Ectodermal cell (in vitro differentiated cells): ENCODE measurements at regions not wholly inside any gene's neighbourhood (a gene's known extent, or its start where the extent isn't known, plus 50 kb on each side); places are given as distances from the start of the nearest gene placed in this dataset.
"Not testable (repeated sequence)": the region's sequence is repeated elsewhere in the genome, so short reads cannot be mapped to it uniquely, and the experiment has no call there.

Experiments used
- H3K27ac ChIP-seq: 2 replicates; pipeline ENCODE4 v1.7.0; 2013; ENCODE audit warnings: mild to moderate bottlenecking, low read depth, low read length; ENCODE audit not compliant: insufficient read depth, poor library complexity, severe bottlenecking
- H3K27me3 ChIP-seq: 2 replicates; pipeline ENCODE4 v1.7.0; 2013; ENCODE audit warnings: mild to moderate bottlenecking, low read length; ENCODE audit not compliant: insufficient read depth, control insufficient read depth, poor library complexity, severe bottlenecking
- H3K36me3 ChIP-seq: one replicate; pipeline ENCODE4 v1.7.0; 2013; ENCODE audit warnings: low read length; ENCODE audit not compliant: control insufficient read depth, insufficient read depth
- H3K4me1 ChIP-seq: one replicate; pipeline ENCODE4 v1.7.0; 2013; ENCODE audit warnings: low read length; ENCODE audit not compliant: control insufficient read depth, insufficient read depth
- H3K4me3 ChIP-seq: 2 replicates; pipeline ENCODE4 v1.7.0; 2013; ENCODE audit warnings: low read depth, low read length, control low read depth; ENCODE audit not compliant: insufficient read depth
- H3K9me3 ChIP-seq: 2 replicates; pipeline ENCODE4 v1.7.0; 2013; ENCODE audit warnings: mild to moderate bottlenecking, low read length, moderate library complexity; ENCODE audit not compliant: control insufficient read depth
- WGBS, 2 experiments: methylation state at CpG; one replicate each; pipeline ENCODE4 v1.1.7; 2013; ENCODE audit warnings: missing lambda C conversion rate in 2 of 2; 5-methylcytosine and 5-hydroxymethylcytosine counted together

- Histone ChIP-seq H3K27me3 (no peaks in the 10 kb centered on the region), H3K36me3 (no peaks in the 10 kb centered on the region), H3K27ac (no peak overlapping the region), H3K4me1 (no peaks in the 10 kb centered on the region), H3K9me3 (no peaks in the 10 kb centered on the region), H3K4me3 (no peak overlapping the region)
- 78 to 79% methylated on average over 2 of the region's 2 CpGs for WGBS, 2 experiments
Measured at GRCh38 chr11:123344790-123345357, 85.2 kb upstream of the GRAMD1B start.

- not testable (repeated sequence) for H3K27ac ChIP-seq, H3K36me3 ChIP-seq, H3K4me3 ChIP-seq, H3K4me1 ChIP-seq, H3K9me3 ChIP-seq, H3K27me3 ChIP-seq
- 82 to 86% methylated on average over 2 of the region's 2 CpGs for WGBS, 2 experiments
Measured at GRCh38 chr11:123344188-123344587, 85.9 kb upstream of the GRAMD1B start.

DNA sequence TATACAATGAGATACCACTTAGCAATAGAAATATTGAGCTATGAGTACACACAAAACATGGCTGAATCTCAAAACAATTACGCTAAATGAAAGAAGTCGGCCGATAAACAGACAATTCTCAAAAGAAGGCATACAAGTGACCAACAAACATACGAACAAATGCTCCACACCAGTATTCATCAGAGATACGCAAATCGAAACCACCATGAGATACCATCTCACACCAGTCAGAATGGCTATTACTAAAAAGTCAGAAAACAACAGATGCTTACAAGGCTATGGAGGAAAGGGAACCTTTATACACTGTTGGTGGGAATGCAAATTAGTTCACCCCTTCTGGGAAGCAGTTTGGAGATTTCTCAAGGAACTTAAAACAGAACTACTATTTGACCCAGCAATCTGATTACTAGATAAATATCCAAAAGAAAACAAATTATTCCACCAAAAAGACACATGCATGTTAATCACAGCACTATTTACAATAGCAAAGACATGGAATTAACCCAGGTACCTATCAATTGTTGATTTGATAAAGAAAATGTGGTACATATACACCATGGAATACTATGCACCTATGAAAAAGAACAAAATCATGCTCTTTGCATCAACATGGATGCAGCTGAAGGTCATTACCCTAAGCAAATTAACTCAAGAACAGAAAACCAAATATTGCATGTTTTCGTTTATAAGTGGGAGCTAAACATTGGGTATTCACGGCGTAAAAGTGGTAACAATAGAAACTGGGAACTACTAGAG lies 90.9 kb upstream of the GRAMD1B start:
- Histone ChIP-seq H3K9me3 (no peaks in the 10 kb centered on the region), H3K27me3 (no peaks in the 10 kb centered on the region), H3K36me3 (no peaks in the 10 kb centered on the region), H3K4me1 (no peaks in the 10 kb centered on the region), H3K4me3 (no peak overlapping the region), H3K27ac (no peak overlapping the region)
- WGBS, 2 experiments, result 93 to 97% methylated on average over 9 of the region's 9 CpGs

- Histone ChIP-seq H3K4me1 (no peaks in the 10 kb centered on the region), H3K27ac (no peak overlapping the region), H3K36me3 (no peaks in the 10 kb centered on the region), H3K9me3 (no peaks in the 10 kb centered on the region), H3K27me3 (no peaks in the 10 kb centered on the region), H3K4me3 (no peak overlapping the region)
- WGBS, 2 experiments, result 91 to 94% methylated on average over 6 of the region's 6 CpGs
Measured at GRCh38 chr11:123338266-123338800, 91.7 kb upstream of the GRAMD1B start.

GRCh38 chr11:123334925-123335324 lies 95.1 kb upstream of the GRAMD1B start:
- H3K4me1 ChIP-seq, result no peaks in the 10 kb centered on the region
- H3K9me3 ChIP-seq, result no peaks in the 10 kb centered on the region
- 91 to 94% methylated on average over 4 of the region's 4 CpGs for WGBS, 2 experiments
- no peak overlapping the region for H3K27ac ChIP-seq
- H3K36me3 ChIP-seq, result no peaks in the 10 kb centered on the region
- H3K27me3 ChIP-seq, result no peaks in the 10 kb centered on the region
- H3K4me3 ChIP-seq, result no peak overlapping the region

DNA sequence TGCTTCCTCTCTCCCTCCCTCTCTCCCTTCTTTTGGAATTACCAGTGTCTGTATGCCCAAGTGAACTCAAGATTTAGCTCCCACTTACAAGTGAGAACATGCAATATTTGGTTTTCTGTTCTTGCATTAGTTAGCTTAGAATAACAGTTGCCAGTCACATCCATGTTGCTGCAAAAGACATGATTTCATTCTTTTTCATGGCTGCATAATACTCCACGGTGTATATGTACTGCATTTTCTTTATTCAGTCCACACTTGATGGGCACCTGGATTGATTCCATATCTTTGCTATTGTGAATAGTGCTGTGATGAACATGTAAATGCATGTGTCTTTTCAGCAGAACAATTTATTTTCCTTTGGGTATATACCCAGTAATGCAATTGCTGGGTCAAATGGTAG lies 97.5 kb upstream of the GRAMD1B start:
- not testable (repeated sequence) for H3K9me3 ChIP-seq, H3K36me3 ChIP-seq, H3K27me3 ChIP-seq, H3K27ac ChIP-seq, H3K4me1 ChIP-seq, H3K4me3 ChIP-seq
- WGBS, 2 experiments, result 93% methylated on average over 1 of the region's 1 CpG

- Histone ChIP-seq H3K36me3 (no peaks in the 10 kb centered on the region), H3K27me3 (no peaks in the 10 kb centered on the region), H3K27ac (no peak overlapping the region), H3K4me1 (no peaks in the 10 kb centered on the region), H3K4me3 (no peak overlapping the region), H3K9me3 (no peaks in the 10 kb centered on the region)
- WGBS, 2 experiments, result 89 to 90% methylated on average over 2 of the region's 2 CpGs
Measured at GRCh38 chr11:123330948-123331347, 99.1 kb upstream of the GRAMD1B start.

DNA sequence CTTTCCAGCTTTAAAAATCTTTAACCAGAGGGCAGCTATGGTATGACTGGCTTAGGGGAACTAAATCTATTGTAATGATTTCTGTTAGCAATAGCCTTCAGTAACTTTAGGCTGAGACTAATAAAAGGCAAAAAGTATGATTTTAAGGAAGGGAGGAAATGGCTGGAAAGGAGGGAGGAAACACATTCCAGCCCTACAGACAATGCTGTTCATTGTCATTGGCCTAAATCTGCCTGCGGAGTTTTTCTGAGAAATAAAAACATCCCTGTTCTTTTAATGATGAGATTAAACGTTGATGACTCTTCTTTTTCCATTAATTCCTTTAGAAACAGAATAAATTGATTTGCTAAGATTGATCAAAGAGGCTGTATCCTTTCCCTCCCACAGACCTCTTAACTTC lies 99.6 kb upstream of the GRAMD1B start:
- WGBS, 2 experiments, result 78% methylated on average over 2 of the region's 2 CpGs; no CpG with 5 or more reads in 1 of the 2 experiments
- no peak overlapping the region for H3K27ac ChIP-seq
- no peaks in the 10 kb centered on the region for H3K4me1 ChIP-seq
- no peak overlapping the region for H3K4me3 ChIP-seq
- no peaks in the 10 kb centered on the region for H3K9me3 ChIP-seq
- no peaks in the 10 kb centered on the region for H3K27me3 ChIP-seq
- no peaks in the 10 kb centered on the region for H3K36me3 ChIP-seq

DNA sequence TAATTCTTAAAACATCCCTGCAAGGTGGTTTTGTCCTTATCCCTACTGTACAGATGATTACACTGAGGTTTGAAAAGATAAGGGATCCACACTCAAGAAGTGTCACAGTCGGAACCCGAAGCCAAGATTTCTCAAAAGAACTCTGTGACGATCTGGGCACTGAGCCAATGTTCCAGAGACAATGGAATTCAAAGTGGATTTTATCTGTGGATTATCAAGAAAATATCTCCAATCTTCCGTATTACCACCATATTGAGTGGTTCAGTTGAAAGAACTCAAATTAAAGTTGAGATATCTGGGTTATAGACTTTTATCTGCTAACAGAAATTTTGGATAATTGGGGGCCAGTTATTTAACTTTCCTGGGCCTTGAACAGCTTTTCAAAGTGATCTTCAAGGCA lies 100.0 kb upstream of the GRAMD1B start:
- Histone ChIP-seq H3K4me3 (no peak overlapping the region), H3K27me3 (no peaks in the 10 kb centered on the region), H3K27ac (no peak overlapping the region), H3K36me3 (no peaks in the 10 kb centered on the region), H3K9me3 (no peaks in the 10 kb centered on the region), H3K4me1 (no peaks in the 10 kb centered on the region)
- WGBS, 2 experiments, result 94% methylated on average over 4 of the region's 4 CpGs

DNA sequence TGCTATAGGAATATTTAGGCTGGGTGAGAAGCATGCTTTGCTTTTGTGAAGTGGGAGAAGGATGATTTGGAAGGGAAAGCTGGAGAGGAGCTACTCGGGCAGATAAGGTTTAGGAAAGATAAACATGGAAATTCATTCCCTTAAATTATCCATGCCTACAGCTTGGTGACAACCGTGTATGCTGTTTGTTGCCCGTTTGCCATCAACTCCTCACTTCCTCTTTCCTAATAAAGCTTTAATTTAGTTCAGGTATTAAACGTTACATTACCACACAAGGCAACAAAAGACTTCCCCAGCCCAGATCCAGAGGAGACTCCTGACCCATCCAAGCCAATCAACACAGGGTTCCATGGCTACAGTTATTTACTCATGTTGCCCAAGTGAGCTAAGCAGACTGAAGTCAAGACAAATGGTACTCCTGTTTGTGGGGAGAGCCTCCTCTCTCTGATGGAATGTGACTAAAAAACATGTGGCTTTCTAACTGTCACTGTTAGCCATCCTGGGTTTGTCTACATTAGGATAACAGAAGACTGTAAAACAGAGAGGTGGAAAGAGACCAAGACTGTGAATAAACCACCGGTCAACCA lies 101.7 kb upstream of the GRAMD1B start:
- no peaks in the 10 kb centered on the region for H3K36me3 ChIP-seq
- no peaks in the 10 kb centered on the region for H3K9me3 ChIP-seq
- H3K27me3 ChIP-seq, result no peaks in the 10 kb centered on the region
- no peak overlapping the region for H3K4me3 ChIP-seq
- 92 to 95% methylated on average over 5 of the region's 5 CpGs for WGBS, 2 experiments
- H3K27ac ChIP-seq, result no peak overlapping the region
- H3K4me1 ChIP-seq, result no peaks in the 10 kb centered on the region
